ENCODE measurements at regions not wholly inside any gene's neighbourhood (a gene's known extent, or its start where the extent isn't known, plus 50 kb on each side); places are given as distances from the start of the nearest gene placed in this dataset.

- no peak for TF ChIP-seq CTCF (IDR thresholded peaks at IDR 0.05)
- no peak for TF ChIP-seq POLR2AphosphoS5 (IDR thresholded peaks at IDR 0.05)
- no peak for TF ChIP-seq EP300 (IDR thresholded peaks at IDR 0.05)
- no peak for TF ChIP-seq POLR2A (IDR thresholded peaks at IDR 0.05)
Measured at GRCh38 chr4:75194180-75194579, 261.3 kb downstream of the PARM1 start.
